ENCODE measurements at regions not wholly inside any gene's neighbourhood (a gene's known extent, or its start where the extent isn't known, plus 50 kb on each side); places are given as distances from the start of the nearest gene placed in this dataset.

GRCh38 chr1:215287362-215287761 lies 204.8 kb downstream of the KCNK2 start:
- Histone ChIP-seq H3K4me3 (ENCODE audit: low read depth, low read length) (no peak overlapping the region), H3K27ac (ENCODE audit: extremely low read depth, low read depth, low read length) (no peak overlapping the region), H3K36me3 (ENCODE audit: control insufficient read depth in 2 of 2, insufficient read depth in 1 of 2, low read length in 2 of 2) (no peaks in the 10 kb centered on the region), H3K4me1 (ENCODE audit: control insufficient read depth, insufficient read depth, low read length) (no peaks in the 10 kb centered on the region), H3K9me3 (ENCODE audit: control insufficient read depth, insufficient read depth, low read depth, low read length) (no peaks in the 10 kb centered on the region)
- CTCF ChIA-PET, result no interaction called here
- POLR2A ChIA-PET, result no interaction called here
- no peak for TF ChIP-seq ZNF701 (tag by site-specific recombination; IDR thresholded peaks at IDR 0.05)
- no peak for TF ChIP-seq HOXA7 (CRISPR knock-in tag; IDR thresholded peaks at IDR 0.05; ENCODE audit: borderline replicate concordance)
- TF ChIP-seq ZNF561 (tag by site-specific recombination; IDR thresholded peaks at IDR 0.05; ENCODE audit: borderline replicate concordance), result no peak
- TF ChIP-seq ZNF324 (tag by site-specific recombination; IDR thresholded peaks at IDR 0.05), result no peak
- TF ChIP-seq ZXDB (tag by site-specific recombination; IDR thresholded peaks at IDR 0.05), result no peak
- no peak for TF ChIP-seq ZNF391 (tag by site-specific recombination; IDR thresholded peaks at IDR 0.05; ENCODE audit: borderline replicate concordance, low read depth)
- no peak for TF ChIP-seq ZNF488 (tag by site-specific recombination; IDR thresholded peaks at IDR 0.05)
- TF ChIP-seq ZEB2 (tag by site-specific recombination; IDR thresholded peaks at IDR 0.05), result no peak
- TF ChIP-seq EGR2 (tag by site-specific recombination; IDR thresholded peaks at IDR 0.05; ENCODE audit: low read depth), result no peak
- no peak for TF ChIP-seq ZNF223 (tag by site-specific recombination; IDR thresholded peaks at IDR 0.05)
- no peak for TF ChIP-seq ZNF248 (tag by site-specific recombination; IDR thresholded peaks at IDR 0.05)

DNA sequence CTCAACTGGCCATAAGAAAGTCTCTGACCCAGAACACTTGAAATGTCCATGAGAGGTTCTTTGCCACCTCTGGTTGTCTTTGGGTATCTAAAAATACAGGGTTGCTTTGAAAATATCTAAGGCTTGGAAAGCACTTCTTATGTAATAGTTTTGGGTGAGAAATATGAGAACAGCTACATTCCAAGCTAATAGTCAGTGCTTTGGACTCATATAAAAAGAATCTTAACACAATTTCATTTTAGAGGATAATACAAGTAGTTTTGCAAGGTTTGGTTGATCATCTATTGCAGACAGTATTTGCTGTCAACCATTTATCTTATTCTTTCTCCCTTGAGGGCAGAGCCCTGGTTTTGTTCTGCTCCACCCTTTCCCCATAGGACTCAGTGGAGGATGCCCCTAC lies 207.5 kb downstream of the KCNK2 start:
- Histone ChIP-seq H3K9me3 (ENCODE audit: control insufficient read depth, insufficient read depth, low read depth, low read length) (no peaks in the 10 kb centered on the region), H3K4me1 (ENCODE audit: control insufficient read depth, insufficient read depth, low read length) (no peaks in the 10 kb centered on the region), H3K27ac (ENCODE audit: extremely low read depth, low read depth, low read length) (no peak overlapping the region), H3K36me3 (ENCODE audit: control insufficient read depth in 2 of 2, insufficient read depth in 1 of 2, low read length in 2 of 2) (no peaks in the 10 kb centered on the region), H3K4me3 (ENCODE audit: low read depth, low read length) (no peak overlapping the region)
- CTCF ChIA-PET, result no interaction called here
- TF ChIP-seq ZNF560 (tag by site-specific recombination; IDR thresholded peaks at IDR 0.05; ENCODE audit: borderline replicate concordance) (no peak), ZBTB20 (tag by site-specific recombination; IDR thresholded peaks at IDR 0.05) (no peak), ZNF488 (tag by site-specific recombination; IDR thresholded peaks at IDR 0.05) (no peak), ZSCAN5A (tag by site-specific recombination; IDR thresholded peaks at IDR 0.05) (no peak), ZNF768 (tag by site-specific recombination; IDR thresholded peaks at IDR 0.05) (no peak), SALL2 (tag by site-specific recombination; IDR thresholded peaks at IDR 0.05; ENCODE audit: borderline replicate concordance) (no peak), MYNN (tag by site-specific recombination; IDR thresholded peaks at IDR 0.05; ENCODE audit: borderline replicate concordance) (no peak)
- POLR2A ChIA-PET, result no interaction called here

GRCh38 chr1:215292932-215293331 lies 210.4 kb downstream of the KCNK2 start:
- Histone ChIP-seq H3K9me3 (ENCODE audit: control insufficient read depth, insufficient read depth, low read depth, low read length) (no peaks in the 10 kb centered on the region), H3K36me3 (ENCODE audit: control insufficient read depth in 2 of 2, insufficient read depth in 1 of 2, low read length in 2 of 2) (no peaks in the 10 kb centered on the region), H3K4me3 (ENCODE audit: low read depth, low read length) (no peak overlapping the region), H3K27ac (ENCODE audit: extremely low read depth, low read depth, low read length) (no peak overlapping the region), H3K4me1 (ENCODE audit: control insufficient read depth, insufficient read depth, low read length) (no peaks in the 10 kb centered on the region)
- POLR2A ChIA-PET, result no interaction called here
- CTCF ChIA-PET, result no interaction called here
- TF ChIP-seq ZNF37A (tag by site-specific recombination; IDR thresholded peaks at IDR 0.05) (no peak), ZNF26 (tag by site-specific recombination; IDR thresholded peaks at IDR 0.05) (no peak), ZNF692 (tag by site-specific recombination; IDR thresholded peaks at IDR 0.05) (no peak), SCRT1 (tag by site-specific recombination; IDR thresholded peaks at IDR 0.05; ENCODE audit: borderline replicate concordance) (no peak), INSM2 (tag by site-specific recombination; IDR thresholded peaks at IDR 0.05) (no peak), ZNF473 (tag by site-specific recombination; IDR thresholded peaks at IDR 0.05) (no peak), ZNF175 (tag by site-specific recombination; IDR thresholded peaks at IDR 0.05) (no peak)
- TF ChIP-seq, protein P1, sequence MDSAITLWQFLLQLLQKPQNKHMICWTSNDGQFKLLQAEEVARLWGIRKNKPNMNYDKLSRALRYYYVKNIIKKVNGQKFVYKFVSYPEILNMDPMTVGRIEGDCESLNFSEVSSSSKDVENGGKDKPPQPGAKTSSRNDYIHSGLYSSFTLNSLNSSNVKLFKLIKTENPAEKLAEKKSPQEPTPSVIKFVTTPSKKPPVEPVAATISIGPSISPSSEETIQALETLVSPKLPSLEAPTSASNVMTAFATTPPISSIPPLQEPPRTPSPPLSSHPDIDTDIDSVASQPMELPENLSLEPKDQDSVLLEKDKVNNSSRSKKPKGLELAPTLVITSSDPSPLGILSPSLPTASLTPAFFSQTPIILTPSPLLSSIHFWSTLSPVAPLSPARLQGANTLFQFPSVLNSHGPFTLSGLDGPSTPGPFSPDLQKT (IDR thresholded peaks at IDR 0.05; ENCODE audit: borderline replicate concordance, low read depth, low read length), result no peak

Measured in HEK293 (cell line).